OCI-LY1 (cell line): ENCODE measurements at regions not wholly inside any gene's neighbourhood (a gene's known extent, or its start where the extent isn't known, plus 50 kb on each side); places are given as distances from the start of the nearest gene placed in this dataset.

Experiments used
- CTCF ChIP-seq: fragments of 200-600 bp; sonication (generic), shearing (Covaris generic); IDR thresholded peaks from 2 replicates; pipeline ENCODE4 v1.5.1; 2017; ENCODE audit warnings: mild to moderate bottlenecking, antibody characterized with exemption, low read length, moderate library complexity, mixed read lengths
- EZH2 ChIP-seq: fragments of 200-600 bp; sonication (generic), shearing (Covaris generic); IDR thresholded peaks from 2 replicates; pipeline ENCODE4 v1.8.0; 2017; ENCODE audit warnings: borderline replicate concordance, mixed run types, mild to moderate bottlenecking, antibody characterized with exemption, low read length, moderate library complexity, mixed read lengths

DNA sequence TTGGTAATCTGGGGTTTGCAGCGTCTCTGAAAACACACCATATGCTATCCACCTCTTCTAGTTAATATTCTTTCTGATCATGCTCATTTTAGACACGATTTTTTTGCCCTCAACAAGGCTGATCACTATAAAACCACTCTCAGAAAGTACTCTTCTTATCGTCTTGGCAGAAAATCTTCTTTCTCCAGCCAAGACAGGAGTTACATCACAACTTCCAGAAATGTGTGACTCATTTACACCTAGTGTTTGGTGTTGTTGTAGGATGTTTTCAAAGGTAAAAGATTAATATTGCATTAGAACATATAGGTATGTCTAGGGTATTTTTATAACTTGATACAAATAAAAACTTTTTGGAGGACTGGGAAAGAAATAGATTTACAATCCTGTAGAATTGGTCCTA lies 138.5 kb upstream of the NETO1 start:
- TF ChIP-seq CTCF (no peak), EZH2 (no peak)
